Tibial artery (tissue), 4 donors: ENCODE measurements at regions not wholly inside any gene's neighbourhood (a gene's known extent, or its start where the extent isn't known, plus 50 kb on each side); places are given as distances from the start of the nearest gene placed in this dataset.

ENCODE experiments used
- DNase-seq, 2 donors: peaks; one replicate each; pipeline ENCODE4 v3.0.0-alpha.2; 2019
- H3K27ac ChIP-seq, 2 donors: fragments of 200-600 bp; sonication (generic) in 1 of 2; 1 replicate in 1 of 2; 2 replicates in 1 of 2; pipeline ENCODE4 v1.5.1; 2018 to 2019; ENCODE audit warnings: mild to moderate bottlenecking in 1 of 2
- H3K27me3 ChIP-seq, 2 donors: fragments of 200-600 bp; sonication (generic) in 1 of 2; one replicate each; pipeline versions ENCODE4 v1.5.1 to v1.6.0; 2016 to 2019
- H3K36me3 ChIP-seq, 3 donors: fragments of 200-600 bp; sonication (generic) in 2 of 3; one replicate each; pipeline ENCODE4 v1.5.1; 2016 to 2019; ENCODE audit warnings: mild to moderate bottlenecking in 2 of 3
- H3K4me1 ChIP-seq, 4 donors: fragments of 200-600 bp; sonication (generic) in 2 of 4; 1 replicate in 3 of 4; 2 replicates in 1 of 4; pipeline ENCODE4 v1.5.1; 2016 to 2019
- H3K4me3 ChIP-seq, 2 donors: fragments of 200-600 bp; sonication (generic) in 1 of 2; 1 replicate in 1 of 2; 2 replicates in 1 of 2; pipeline ENCODE4 v1.5.1; 2018 to 2019; ENCODE audit warnings: mild to moderate bottlenecking in 2 of 2
- H3K9me3 ChIP-seq, 3 donors: fragments of 200-600 bp; sonication (generic) in 1 of 3; one replicate each; pipeline ENCODE4 v1.5.1; 2016 to 2019
- intact Hi-C: fragments of 100-400 bp; cut with DNase I; formaldehyde crosslinking; loops from one replicate; pipeline ENCODE4 v1.15.0; 2023; ENCODE audit warnings: low total_unique reads
- TF ChIP-seq, protein P1 (sequence below), 2 experiments: fragments of 200-600 bp in 1 of 2; fragments of 450-650 bp in 1 of 2; IDR thresholded peaks; one replicate each; pipeline ENCODE4 v1.5.1; 2017 to 2019; ENCODE audit warnings: antibody characterized with exemption in 2 of 2, mild to moderate bottlenecking in 1 of 2, moderate library complexity in 1 of 2

- Histone ChIP-seq H3K9me3 (peaks cover 0 to 6% (median 0%) of the 10 kb centered on the region in 3 donors), H3K36me3 (no peaks in the 10 kb centered on the region), H3K4me3 (no peak overlapping the region), H3K4me1 (no peaks in the 10 kb centered on the region), H3K27me3 (no peaks in the 10 kb centered on the region), H3K27ac (no peak overlapping the region)
- TF ChIP-seq, protein P1, sequence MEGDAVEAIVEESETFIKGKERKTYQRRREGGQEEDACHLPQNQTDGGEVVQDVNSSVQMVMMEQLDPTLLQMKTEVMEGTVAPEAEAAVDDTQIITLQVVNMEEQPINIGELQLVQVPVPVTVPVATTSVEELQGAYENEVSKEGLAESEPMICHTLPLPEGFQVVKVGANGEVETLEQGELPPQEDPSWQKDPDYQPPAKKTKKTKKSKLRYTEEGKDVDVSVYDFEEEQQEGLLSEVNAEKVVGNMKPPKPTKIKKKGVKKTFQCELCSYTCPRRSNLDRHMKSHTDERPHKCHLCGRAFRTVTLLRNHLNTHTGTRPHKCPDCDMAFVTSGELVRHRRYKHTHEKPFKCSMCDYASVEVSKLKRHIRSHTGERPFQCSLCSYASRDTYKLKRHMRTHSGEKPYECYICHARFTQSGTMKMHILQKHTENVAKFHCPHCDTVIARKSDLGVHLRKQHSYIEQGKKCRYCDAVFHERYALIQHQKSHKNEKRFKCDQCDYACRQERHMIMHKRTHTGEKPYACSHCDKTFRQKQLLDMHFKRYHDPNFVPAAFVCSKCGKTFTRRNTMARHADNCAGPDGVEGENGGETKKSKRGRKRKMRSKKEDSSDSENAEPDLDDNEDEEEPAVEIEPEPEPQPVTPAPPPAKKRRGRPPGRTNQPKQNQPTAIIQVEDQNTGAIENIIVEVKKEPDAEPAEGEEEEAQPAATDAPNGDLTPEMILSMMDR (IDR thresholded peaks at IDR 0.05), result no peak
- intact Hi-C loops, result no loop called here
- DNase-seq, result no peak
These were observed 96.3 kb upstream of the EEF2KMT start for GRCh38 chr16:5193861-5194260.

DNA sequence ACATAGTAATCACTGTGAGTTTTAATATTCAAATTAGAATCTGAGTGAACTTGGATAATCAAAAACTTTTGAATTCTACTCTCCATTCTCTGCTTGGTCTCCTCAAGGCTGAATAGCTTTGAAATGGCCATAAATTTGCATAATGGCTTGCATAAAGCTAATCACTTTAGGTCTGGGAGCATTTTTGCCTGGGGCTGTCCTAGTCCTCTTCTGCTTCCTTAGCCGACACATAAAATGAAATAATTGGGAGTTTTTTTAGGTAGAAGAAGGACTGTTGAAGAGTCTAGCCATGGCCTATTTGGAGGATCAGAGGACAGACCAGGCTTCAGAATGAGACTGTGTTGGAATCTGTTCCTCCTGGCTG is 91.4 kb upstream of the EEF2KMT start:
- Histone ChIP-seq H3K27ac (no peak overlapping the region), H3K4me1 (no peaks in the 10 kb centered on the region), H3K4me3 (no peak overlapping the region), H3K9me3 (no peaks in the 10 kb centered on the region), H3K27me3 (no peaks in the 10 kb centered on the region), H3K36me3 (no peaks in the 10 kb centered on the region)
- intact Hi-C loops, result no loop called here
- TF ChIP-seq, protein P1 (IDR thresholded peaks at IDR 0.05), result no peak
- no peak for DNase-seq

DNA sequence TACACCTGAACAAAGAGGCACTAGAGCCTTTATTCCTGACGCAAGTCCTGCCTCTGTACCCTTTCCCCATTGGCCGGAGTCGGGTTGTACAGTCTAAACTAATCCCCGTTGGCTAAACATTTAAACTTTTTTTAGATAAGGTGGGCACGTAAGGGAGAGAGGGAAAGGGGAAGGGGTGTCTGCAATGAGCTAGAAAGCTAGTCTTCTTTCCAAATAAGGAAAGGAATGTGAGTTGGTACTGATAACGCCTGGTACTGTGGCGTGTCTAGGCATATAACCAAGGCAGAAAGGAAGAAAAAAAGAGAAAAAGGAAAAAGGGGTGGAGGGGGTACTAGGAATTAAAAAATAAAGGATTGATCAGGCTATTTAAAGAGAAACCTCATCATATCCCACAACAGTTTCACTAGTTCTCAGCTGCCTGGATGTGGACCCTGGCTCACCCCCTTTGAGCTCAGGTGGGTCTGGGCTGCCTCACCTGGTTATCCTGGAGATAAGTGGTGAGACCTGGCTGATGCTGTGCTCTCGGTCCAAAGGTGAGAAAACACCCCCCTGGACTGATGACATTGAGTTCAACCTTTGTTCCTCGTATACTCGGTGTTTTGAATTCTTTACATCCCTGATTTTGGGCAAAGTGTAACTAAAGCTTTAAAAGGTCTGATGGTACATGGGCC is 90.9 kb upstream of the EEF2KMT start:
- intact Hi-C loops, result no loop called here
- no peak overlapping the region for H3K4me3 ChIP-seq
- no peak for DNase-seq
- no peaks in the 10 kb centered on the region for H3K27me3 ChIP-seq
- H3K36me3 ChIP-seq, result no peaks in the 10 kb centered on the region
- H3K27ac ChIP-seq, result no peak overlapping the region
- TF ChIP-seq, protein P1 (IDR thresholded peaks at IDR 0.05), result no peak
- no peaks in the 10 kb centered on the region for H3K9me3 ChIP-seq
- no peaks in the 10 kb centered on the region for H3K4me1 ChIP-seq

DNA sequence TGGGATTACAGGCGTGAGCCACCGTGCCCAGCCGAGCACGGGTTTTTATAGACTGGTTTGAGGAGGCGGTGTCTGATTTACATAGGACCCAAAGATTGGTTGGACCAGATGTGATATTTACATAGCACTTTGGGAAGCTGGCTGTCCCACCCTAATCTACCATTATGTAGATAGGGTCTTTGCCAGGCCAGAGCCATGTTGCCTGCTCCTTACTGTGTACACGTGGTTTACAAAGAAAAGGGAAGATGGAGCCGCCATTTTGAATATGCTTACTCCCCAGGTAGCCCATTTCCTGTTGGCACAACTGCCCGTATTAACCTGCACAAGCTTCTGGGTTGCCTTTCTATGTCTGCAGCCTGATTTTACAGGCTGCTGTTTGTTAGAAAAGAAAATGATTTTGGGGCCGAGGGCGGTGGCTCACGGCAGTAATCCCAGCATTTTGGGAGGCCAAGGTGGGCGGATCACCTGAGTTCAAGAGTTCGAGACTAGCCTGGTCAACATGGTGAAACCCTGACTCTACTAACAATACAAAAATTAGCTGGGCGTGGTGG is 89.9 kb upstream of the EEF2KMT start:
- no peak for DNase-seq
- intact Hi-C loops, result no loop called here
- no peak overlapping the region for H3K4me3 ChIP-seq

GRCh38 chr16:5186381-5186903 is 88.8 kb upstream of the EEF2KMT start:
- no peak overlapping the region for H3K4me3 ChIP-seq
- H3K27ac ChIP-seq, result no peak overlapping the region
- H3K36me3 ChIP-seq, result no peaks in the 10 kb centered on the region
- no peaks in the 10 kb centered on the region for H3K4me1 ChIP-seq
- TF ChIP-seq, protein P1 (IDR thresholded peaks at IDR 0.05), result no peak
- intact Hi-C loops, result no loop called here
- H3K9me3 ChIP-seq, result no peaks in the 10 kb centered on the region
- no peak for DNase-seq
- H3K27me3 ChIP-seq, result no peaks in the 10 kb centered on the region

More for the DNA sequence above, 89.9 kb upstream of the EEF2KMT start:
- H3K27ac ChIP-seq, result no peak overlapping the region
- TF ChIP-seq, protein P1 (IDR thresholded peaks at IDR 0.05), result no peak
- no peaks in the 10 kb centered on the region for H3K27me3 ChIP-seq
- H3K9me3 ChIP-seq, result no peaks in the 10 kb centered on the region
- no peaks in the 10 kb centered on the region for H3K36me3 ChIP-seq
- H3K4me1 ChIP-seq, result no peaks in the 10 kb centered on the region
